Upper lobe of left lung (tissue), 6 donors: ENCODE measurements at regions not wholly inside any gene's neighbourhood (a gene's known extent, or its start where the extent isn't known, plus 50 kb on each side); places are given as distances from the start of the nearest gene placed in this dataset.

Experiments
- ATAC-seq, 2 donors: fragments of 200-7000 bp; cut with Tn5 transposase; one replicate each; pipeline ENCODE4 v1.9.1; 2022; ENCODE audit warnings: mild to moderate bottlenecking in 2 of 2, moderate library complexity in 2 of 2; ENCODE audit not compliant: low FRiP score in 2 of 2
- DNase-seq, 2 donors: peaks; one replicate each; pipeline ENCODE4 v3.0.0-alpha.2; 2019 to 2020
- H3K27ac ChIP-seq, 4 donors: fragments of 200-600 bp; sonication (generic); one replicate each; pipeline ENCODE4 v1.5.1; 2016 to 2019
- H3K27me3 ChIP-seq, 4 donors: fragments of 200-600 bp; sonication (generic); one replicate each; pipeline ENCODE4 v1.5.1; 2017 to 2019
- H3K36me3 ChIP-seq, 4 donors: fragments of 200-600 bp; sonication (generic); one replicate each; pipeline ENCODE4 v1.5.1; 2016 to 2019
- H3K4me1 ChIP-seq, 4 donors: fragments of 200-600 bp; sonication (generic); one replicate each; pipeline ENCODE4 v1.5.1; 2018 to 2019
- H3K4me3 ChIP-seq, 4 donors: fragments of 200-600 bp; sonication (generic); one replicate each; pipeline ENCODE4 v1.5.1; 2017 to 2019; ENCODE audit warnings: mild to moderate bottlenecking in 2 of 4, moderate library complexity in 1 of 4
- H3K9me3 ChIP-seq, 4 donors: fragments of 200-600 bp; sonication (generic); one replicate each; pipeline ENCODE4 v1.5.1; 2018 to 2019
- EP300 ChIP-seq, 4 donors: sonication (generic); formaldehyde crosslinking; IDR thresholded peaks; one replicate each; pipeline ENCODE4 v1.5.1; 2017; ENCODE audit warnings: antibody characterized with exemption in 4 of 4, control low read depth in 2 of 4
- POLR2A ChIP-seq, 4 donors: fragments of 450-650 bp; IDR thresholded peaks; one replicate each; pipeline ENCODE4 v1.5.1; 2016 to 2017; ENCODE audit warnings: antibody characterized with exemption in 4 of 4, mild to moderate bottlenecking in 2 of 4
- POLR2AphosphoS5 ChIP-seq, 2 donors: sonication (generic); formaldehyde crosslinking; IDR thresholded peaks; one replicate each; pipeline ENCODE4 v1.5.1; 2017; ENCODE audit warnings: antibody characterized with exemption in 2 of 2
- WGBS, 2 donors: methylation state at CpG; one replicate each; pipeline ENCODE4 v1.1.5; 2017 to 2018; 5-methylcytosine and 5-hydroxymethylcytosine counted together
- TF ChIP-seq, protein P1 (sequence below), 6 experiments: fragments of 450-650 bp in 4 of 6; fragments of 200-600 bp in 2 of 6; sonication (generic) in 2 of 6; IDR thresholded peaks; one replicate each; pipeline ENCODE4 v1.5.1; 2016 to 2019; ENCODE audit warnings: antibody characterized with exemption in 6 of 6
- donor health status: DM: no; HTN: no; CAD: no; lungs with moderate emphysema.
- donor health status: DM: no; HTN: yes; CAD: no; lungs with severe emphysema.

GRCh38 chr6:148247386-148248063 lies 95.1 kb upstream of the SASH1 start:
- DNase-seq = no peak
- TF ChIP-seq POLR2AphosphoS5 (IDR thresholded peaks at IDR 0.05) (no peak), POLR2A (IDR thresholded peaks at IDR 0.05) (no peak), EP300 (IDR thresholded peaks at IDR 0.05) (no peak)
- TF ChIP-seq, protein P1, sequence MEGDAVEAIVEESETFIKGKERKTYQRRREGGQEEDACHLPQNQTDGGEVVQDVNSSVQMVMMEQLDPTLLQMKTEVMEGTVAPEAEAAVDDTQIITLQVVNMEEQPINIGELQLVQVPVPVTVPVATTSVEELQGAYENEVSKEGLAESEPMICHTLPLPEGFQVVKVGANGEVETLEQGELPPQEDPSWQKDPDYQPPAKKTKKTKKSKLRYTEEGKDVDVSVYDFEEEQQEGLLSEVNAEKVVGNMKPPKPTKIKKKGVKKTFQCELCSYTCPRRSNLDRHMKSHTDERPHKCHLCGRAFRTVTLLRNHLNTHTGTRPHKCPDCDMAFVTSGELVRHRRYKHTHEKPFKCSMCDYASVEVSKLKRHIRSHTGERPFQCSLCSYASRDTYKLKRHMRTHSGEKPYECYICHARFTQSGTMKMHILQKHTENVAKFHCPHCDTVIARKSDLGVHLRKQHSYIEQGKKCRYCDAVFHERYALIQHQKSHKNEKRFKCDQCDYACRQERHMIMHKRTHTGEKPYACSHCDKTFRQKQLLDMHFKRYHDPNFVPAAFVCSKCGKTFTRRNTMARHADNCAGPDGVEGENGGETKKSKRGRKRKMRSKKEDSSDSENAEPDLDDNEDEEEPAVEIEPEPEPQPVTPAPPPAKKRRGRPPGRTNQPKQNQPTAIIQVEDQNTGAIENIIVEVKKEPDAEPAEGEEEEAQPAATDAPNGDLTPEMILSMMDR (IDR thresholded peaks at IDR 0.05) = no peak
- Histone ChIP-seq H3K4me1 (peaks cover 0 to 4% (median 3%) of the 10 kb centered on the region in 4 donors), H3K27me3 (no peaks in the 10 kb centered on the region), H3K9me3 (no peaks in the 10 kb centered on the region), H3K36me3 (no peaks in the 10 kb centered on the region), H3K27ac (no peak overlapping the region), H3K4me3 (no peak overlapping the region)
- no peak for ATAC-seq
- WGBS, 2 donors = 88 to 91% methylated on average over 6 of the region's 6 CpGs

GRCh38 chr6:148249160-148249559 lies 93.5 kb upstream of the SASH1 start:
- Histone ChIP-seq H3K9me3 (no peaks in the 10 kb centered on the region), H3K4me1 (peaks cover 0 to 4% (median 2%) of the 10 kb centered on the region in 4 donors), H3K4me3 (no peak overlapping the region), H3K27ac (no peak overlapping the region), H3K27me3 (no peaks in the 10 kb centered on the region), H3K36me3 (no peaks in the 10 kb centered on the region)
- 76 to 80% methylated on average over 6 of the region's 6 CpGs for WGBS, 2 donors
- TF ChIP-seq POLR2A (IDR thresholded peaks at IDR 0.05) (no peak), EP300 (IDR thresholded peaks at IDR 0.05) (no peak), POLR2AphosphoS5 (IDR thresholded peaks at IDR 0.05) (no peak)
- TF ChIP-seq, protein P1 (IDR thresholded peaks at IDR 0.05) = no peak
- ATAC-seq (no peak), DNase-seq (no peak)

GRCh38 chr6:148249679-148250375 lies 92.8 kb upstream of the SASH1 start:
- H3K4me3 ChIP-seq = no peak overlapping the region
- ATAC-seq = no peak
- H3K27ac ChIP-seq = no peak overlapping the region
- no peak for DNase-seq
- no peaks in the 10 kb centered on the region for H3K36me3 ChIP-seq
- peaks cover 0 to 4% (median 1%) of the 10 kb centered on the region in 4 donors for H3K4me1 ChIP-seq
- H3K27me3 ChIP-seq = no peaks in the 10 kb centered on the region
- TF ChIP-seq POLR2AphosphoS5 (IDR thresholded peaks at IDR 0.05) (no peak), EP300 (IDR thresholded peaks at IDR 0.05) (no peak), POLR2A (IDR thresholded peaks at IDR 0.05) (no peak)
- TF ChIP-seq, protein P1 (IDR thresholded peaks at IDR 0.05) = no peak
- no peaks in the 10 kb centered on the region for H3K9me3 ChIP-seq
- WGBS, 2 donors = 76 to 78% methylated on average over 5 of the region's 5 CpGs

- Histone ChIP-seq H3K4me3 (no peak overlapping the region), H3K27ac (no peak overlapping the region), H3K27me3 (no peaks in the 10 kb centered on the region), H3K9me3 (no peaks in the 10 kb centered on the region), H3K4me1 (peaks cover 0 to 4% (median 0%) of the 10 kb centered on the region in 4 donors), H3K36me3 (no peaks in the 10 kb centered on the region)
- 43 to 54% methylated on average over 4 of the region's 4 CpGs for WGBS, 2 donors
- ATAC-seq (peak in 1 of 2 donors; percentile 70), DNase-seq (no peak)
- TF ChIP-seq, protein P1 (IDR thresholded peaks at IDR 0.05) = peak in 4 of 6 experiments; percentile 19 to 51 (median 34)
- TF ChIP-seq POLR2A (IDR thresholded peaks at IDR 0.05) = no peak
Observed at GRCh38 chr6:148250975-148251685, 91.5 kb upstream of the SASH1 start.
